ENCODE measurements at regions not wholly inside any gene's neighbourhood (a gene's known extent, or its start where the extent isn't known, plus 50 kb on each side); places are given as distances from the start of the nearest gene placed in this dataset.

GRCh38 chr7:156073366-156074052, 261.2 kb upstream of the SHH start:
- TF ChIP-seq CTCF (IDR thresholded peaks at IDR 0.05) (no peak), EP300 (IDR thresholded peaks at IDR 0.05) (no peak), POLR2A (IDR thresholded peaks at IDR 0.05) (no peak)

Data from ovary (tissue), 3 donors.